H1 (cell line): ENCODE measurements at regions not wholly inside any gene's neighbourhood (a gene's known extent, or its start where the extent isn't known, plus 50 kb on each side); places are given as distances from the start of the nearest gene placed in this dataset.

Experiments used
- BACH1 ChIP-seq: IDR thresholded peaks from 2 replicates; pipeline ENCODE4 v1.6.1; 2012; ENCODE audit warnings: low read length, improper control_type of control experiment
- CBX8 ChIP-seq: fragments of 300-800, 300-1000 bp; sonication (generic); IDR thresholded peaks from 2 replicates; pipeline ENCODE4 v1.7.1; 2016; ENCODE audit warnings: low read depth, low read length, borderline replicate concordance
- CHD1 ChIP-seq: IDR thresholded peaks from 2 replicates; pipeline ENCODE4 v1.6.1; 2012; ENCODE audit warnings: low read depth, low read length, improper control_type of control experiment
- EZH2 ChIP-seq: fragments of 200-600 bp; sonication (generic); IDR thresholded peaks from 2 replicates; pipeline ENCODE4 v1.7.1; 2012; ENCODE audit warnings: low read depth, mild to moderate bottlenecking, moderate library complexity, low read length, inconsistent platforms; ENCODE audit not compliant: severe bottlenecking
- KDM1A ChIP-seq: fragments of 200-600, 300-600 bp; sonication (generic); IDR thresholded peaks from 2 replicates; pipeline ENCODE4 v1.7.1; 2016; ENCODE audit warnings: mild to moderate bottlenecking, low read length, borderline replicate concordance
- TAF1 ChIP-seq: IDR thresholded peaks from 2 replicates; pipeline ENCODE4 v1.6.1; 2011; ENCODE audit warnings: mild to moderate bottlenecking, low read depth, low read length
- TF ChIP-seq, protein P1 (sequence below): IDR thresholded peaks from 2 replicates; pipeline ENCODE4 v1.6.1; 2012; ENCODE audit warnings: low read length, inconsistent platforms
- TF ChIP-seq, protein P2 (sequence below): IDR thresholded peaks from 2 replicates; pipeline ENCODE4 v1.6.1; 2012; ENCODE audit warnings: inconsistent platforms

DNA sequence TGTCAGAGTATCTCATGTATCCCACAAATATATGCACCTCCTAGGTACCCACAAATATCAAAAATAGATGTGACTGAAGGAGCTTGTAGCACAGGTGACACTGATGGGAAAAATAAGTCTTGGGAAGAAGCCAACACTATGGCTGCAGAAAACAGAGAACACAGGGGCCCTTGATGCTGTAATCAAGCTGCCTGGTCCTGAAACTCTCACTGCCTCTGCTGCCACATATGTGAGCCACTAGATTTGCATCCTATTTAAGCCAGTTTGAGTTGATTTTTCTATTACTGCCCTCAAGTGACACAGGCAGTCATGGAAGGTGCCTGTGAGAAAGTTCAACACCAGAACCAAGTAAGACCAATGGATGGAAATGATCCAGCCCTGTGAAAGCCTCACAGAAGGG is 720.8 kb downstream of the UQCRFS1 start (continued):
- TF ChIP-seq, protein P1, sequence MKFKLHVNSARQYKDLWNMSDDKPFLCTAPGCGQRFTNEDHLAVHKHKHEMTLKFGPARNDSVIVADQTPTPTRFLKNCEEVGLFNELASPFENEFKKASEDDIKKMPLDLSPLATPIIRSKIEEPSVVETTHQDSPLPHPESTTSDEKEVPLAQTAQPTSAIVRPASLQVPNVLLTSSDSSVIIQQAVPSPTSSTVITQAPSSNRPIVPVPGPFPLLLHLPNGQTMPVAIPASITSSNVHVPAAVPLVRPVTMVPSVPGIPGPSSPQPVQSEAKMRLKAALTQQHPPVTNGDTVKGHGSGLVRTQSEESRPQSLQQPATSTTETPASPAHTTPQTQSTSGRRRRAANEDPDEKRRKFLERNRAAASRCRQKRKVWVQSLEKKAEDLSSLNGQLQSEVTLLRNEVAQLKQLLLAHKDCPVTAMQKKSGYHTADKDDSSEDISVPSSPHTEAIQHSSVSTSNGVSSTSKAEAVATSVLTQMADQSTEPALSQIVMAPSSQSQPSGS, result no peak
- no peak for TF ChIP-seq EZH2
- no peak for TF ChIP-seq CHD1
- no peak for TF ChIP-seq KDM1A
- no peak for TF ChIP-seq BACH1
- TF ChIP-seq CBX8, result no peak
- TF ChIP-seq, protein P2, sequence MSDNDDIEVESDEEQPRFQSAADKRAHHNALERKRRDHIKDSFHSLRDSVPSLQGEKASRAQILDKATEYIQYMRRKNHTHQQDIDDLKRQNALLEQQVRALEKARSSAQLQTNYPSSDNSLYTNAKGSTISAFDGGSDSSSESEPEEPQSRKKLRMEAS, result no peak
- TF ChIP-seq TAF1, result no peak
